ENCODE measurements at regions not wholly inside any gene's neighbourhood (a gene's known extent, or its start where the extent isn't known, plus 50 kb on each side); places are given as distances from the start of the nearest gene placed in this dataset.

- TF ChIP-seq RFX5 (IDR thresholded peaks at IDR 0.05; ENCODE audit: low read depth, low read length): no peak
- no peak for TF ChIP-seq FOS (IDR thresholded peaks at IDR 0.05; ENCODE audit: low read depth, low read length)
Measured at GRCh38 chr10:58979711-58980110, 196.7 kb upstream of the PHYHIPL start.
